GM18873 (cell line): ENCODE measurements at regions not wholly inside any gene's neighbourhood (a gene's known extent, or its start where the extent isn't known, plus 50 kb on each side); places are given as distances from the start of the nearest gene placed in this dataset.

ENCODE experiments used
- ATAC-seq: cut with Tn5 transposase; IDR thresholded peaks from one replicate; pipeline ENCODE4 v1.9.1; 2021; ENCODE audit warnings: mild to moderate bottlenecking, moderate library complexity, moderate number of reproducible peaks; ENCODE audit not compliant: unreplicated experiment, low FRiP score

DNA sequence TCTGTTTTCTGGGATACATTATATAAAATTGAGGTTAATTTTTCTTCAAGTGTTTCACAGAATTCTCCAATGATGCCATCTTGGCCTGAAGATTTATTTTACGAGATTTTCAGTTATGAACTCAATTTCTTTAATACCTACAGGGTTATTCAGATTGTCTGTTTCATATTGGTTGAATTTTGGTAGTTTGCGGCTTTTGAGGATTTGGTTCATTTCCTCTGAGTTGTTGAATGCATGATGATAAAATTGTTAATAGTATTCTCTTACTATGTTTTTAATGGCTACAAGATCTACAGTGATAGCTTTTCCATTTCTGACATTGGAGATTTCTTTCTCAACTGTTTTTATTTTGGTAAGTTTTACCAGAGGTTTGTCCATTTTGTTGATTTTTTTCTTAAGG, 63.9 kb upstream of the PTPRG start:
- ATAC-seq, result no peak

DNA sequence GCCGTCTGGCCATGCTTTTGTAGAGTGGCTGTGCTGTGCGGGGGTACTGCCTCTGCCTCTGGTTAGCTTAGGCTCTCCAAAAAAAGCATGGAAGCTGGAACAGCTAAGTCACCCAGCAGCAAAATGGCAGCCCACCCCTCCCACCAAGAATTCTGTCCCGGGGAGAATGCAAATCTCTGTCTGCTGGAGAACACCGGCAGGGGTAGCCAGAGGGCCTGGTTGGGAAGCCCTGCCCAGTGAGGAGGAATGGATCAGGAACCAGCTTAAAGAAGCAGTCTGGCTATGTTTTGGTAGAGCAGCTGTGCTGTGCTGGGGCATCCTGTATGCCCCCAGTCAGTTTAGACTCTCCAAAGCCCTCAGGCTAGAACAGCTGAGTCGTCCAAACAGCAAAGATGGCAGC, 56.2 kb upstream of the PTPRG start:
- no peak for ATAC-seq

DNA sequence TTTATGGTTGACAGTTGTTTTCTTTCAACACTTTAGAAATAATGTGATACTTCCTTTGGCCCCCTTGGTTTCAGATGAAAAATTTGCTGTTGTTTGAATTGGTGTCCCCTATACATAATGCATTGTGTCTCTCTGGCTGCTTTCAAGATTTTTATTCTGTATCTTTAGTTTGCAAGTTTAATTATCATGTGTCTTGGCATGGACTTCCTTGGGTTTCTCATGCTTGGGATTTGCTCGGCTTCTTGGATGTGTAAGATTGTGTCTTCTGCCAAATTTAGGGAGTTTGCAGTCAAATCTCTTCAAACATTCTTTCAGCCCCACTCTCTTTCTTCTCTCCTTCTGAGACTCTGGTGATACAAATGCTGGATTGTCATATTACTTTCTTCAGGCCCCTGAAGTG, 53.4 kb upstream of the PTPRG start:
- ATAC-seq, result no peak
